Urothelium cell line (cell line): ENCODE measurements at regions not wholly inside any gene's neighbourhood (a gene's known extent, or its start where the extent isn't known, plus 50 kb on each side); places are given as distances from the start of the nearest gene placed in this dataset.

ENCODE experiments used
- DNase-seq: peaks from one replicate; pipeline ENCODE4 v3.0.0; 2011; ENCODE audit warnings: low spot score, mixed read lengths
- FAIRE-seq: peaks from 2 replicates; lab custom pipeline; 2011; peaks lifted over from hg19 to GRCh38; lab: Jason Lieb, UNC

- DNase-seq = no peak
- FAIRE-seq = no peak
Measured at GRCh38 chr4:11002961-11003360, 318.4 kb upstream of the CLNK start.

- FAIRE-seq (no peak), DNase-seq (no peak)
Measured at GRCh38 chr4:10998846-10999245, 314.3 kb upstream of the CLNK start.

DNA sequence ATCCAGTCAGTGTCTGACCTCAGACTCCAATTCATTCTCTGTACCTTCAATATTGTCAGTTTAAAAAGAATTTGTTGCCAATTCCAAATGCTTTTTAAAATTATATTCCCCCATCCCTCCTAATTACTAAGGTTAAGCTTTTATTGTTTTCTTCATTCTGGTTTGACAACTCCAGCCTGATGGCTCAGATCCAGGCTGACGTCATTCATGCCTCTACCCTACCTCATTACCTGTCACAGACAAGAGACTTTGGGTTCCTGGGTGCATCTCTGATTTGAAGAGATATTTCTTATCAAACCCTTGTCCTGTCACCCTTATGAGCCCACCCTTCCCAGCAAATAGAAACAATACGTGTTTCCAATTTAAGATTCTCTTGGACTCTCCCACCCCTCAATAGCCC is 300.2 kb upstream of the CLNK start:
- FAIRE-seq (no peak), DNase-seq (no peak)

- FAIRE-seq (no peak), DNase-seq (no peak)
Measured at GRCh38 chr4:10983885-10984640, 299.5 kb upstream of the CLNK start.

- no peak for FAIRE-seq
- DNase-seq = no peak
Measured at GRCh38 chr4:10983268-10983667, 298.7 kb upstream of the CLNK start.

DNA sequence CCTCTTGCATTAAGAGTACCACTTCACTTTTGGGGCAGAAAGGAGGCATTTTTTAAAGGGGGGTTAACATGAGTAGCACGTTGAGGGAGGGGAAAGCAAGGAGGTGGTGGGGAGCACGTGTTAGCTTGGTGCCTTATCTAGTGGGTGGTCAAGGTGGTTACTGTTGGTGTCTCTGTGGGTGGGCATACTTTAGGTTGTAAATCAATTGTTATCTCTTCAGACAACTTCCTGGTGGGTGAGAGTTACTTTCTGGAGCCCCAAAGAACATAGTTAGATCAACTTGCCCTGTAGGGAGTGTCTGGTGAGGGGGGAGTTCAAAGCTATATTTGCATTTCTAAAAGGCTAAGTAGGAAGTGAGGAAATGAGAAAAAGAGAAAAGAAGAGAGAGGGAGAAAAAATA is 297.7 kb upstream of the CLNK start:
- DNase-seq (no peak), FAIRE-seq (no peak)

GRCh38 chr4:10981576-10981975 is 297.0 kb upstream of the CLNK start:
- FAIRE-seq (no peak), DNase-seq (no peak)

DNA sequence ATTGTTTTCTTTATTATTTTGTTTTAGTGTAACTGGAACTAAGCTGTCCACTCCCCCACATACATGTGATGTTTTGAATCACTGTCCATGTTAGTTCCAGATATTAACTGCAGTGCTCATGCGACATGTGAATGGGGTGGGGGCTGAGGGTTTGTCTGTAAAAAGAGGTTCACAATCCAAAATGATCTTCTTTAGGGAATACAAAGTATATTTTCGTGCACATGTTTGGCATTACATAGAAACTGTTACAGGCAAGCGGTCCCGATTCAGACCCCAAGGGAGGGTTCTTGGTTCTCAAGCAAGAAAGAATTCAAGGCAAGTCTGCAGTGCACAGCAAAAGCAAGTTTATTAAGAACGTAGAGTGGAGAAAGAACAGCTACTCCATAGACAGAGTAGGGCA is 296.5 kb upstream of the CLNK start:
- no peak for DNase-seq
- no peak for FAIRE-seq

GRCh38 chr4:10979032-10979431 is 294.5 kb upstream of the CLNK start:
- DNase-seq (no peak), FAIRE-seq (no peak)

DNA sequence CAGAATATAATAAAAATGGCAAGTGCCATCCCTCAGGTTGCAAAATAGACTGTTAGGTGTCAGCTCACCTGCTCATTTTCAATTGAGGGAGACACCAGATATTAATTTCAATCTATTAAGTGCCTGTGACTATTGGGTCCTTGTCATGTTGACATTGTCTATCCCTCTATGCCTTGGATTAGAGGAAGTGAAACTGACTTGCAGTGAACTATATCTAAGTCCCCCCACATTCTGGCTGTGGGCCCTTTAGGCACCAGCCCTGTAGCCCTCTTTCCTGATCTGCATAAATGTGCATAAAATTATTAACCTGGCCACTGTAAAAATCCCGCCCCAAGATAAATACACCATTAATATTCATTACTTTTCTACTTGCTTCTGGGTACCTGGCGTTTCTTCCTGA is 293.0 kb upstream of the CLNK start:
- FAIRE-seq (no peak), DNase-seq (no peak)

DNA sequence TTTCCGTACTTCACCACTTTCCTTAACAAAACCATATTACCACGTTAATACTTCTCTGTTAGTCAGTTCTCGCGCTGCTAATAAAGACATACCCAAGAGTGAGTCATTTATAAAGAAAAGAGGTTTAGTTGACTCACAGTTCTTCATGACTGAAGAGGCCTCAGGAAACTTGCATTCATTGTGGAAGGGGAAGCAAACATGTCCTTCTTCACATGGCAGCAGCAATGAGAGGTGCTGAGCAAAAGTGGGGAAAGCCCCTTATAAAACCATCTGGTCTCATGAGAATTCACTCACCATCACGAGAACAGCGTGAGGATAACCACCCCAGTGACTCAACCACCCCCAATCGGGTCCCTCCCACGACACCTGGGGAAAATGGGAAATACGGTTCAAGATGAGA is 289.8 kb upstream of the CLNK start:
- no peak for DNase-seq
- FAIRE-seq = no peak

GRCh38 chr4:10973686-10974085 is 289.1 kb upstream of the CLNK start:
- DNase-seq (no peak), FAIRE-seq (no peak)

DNA sequence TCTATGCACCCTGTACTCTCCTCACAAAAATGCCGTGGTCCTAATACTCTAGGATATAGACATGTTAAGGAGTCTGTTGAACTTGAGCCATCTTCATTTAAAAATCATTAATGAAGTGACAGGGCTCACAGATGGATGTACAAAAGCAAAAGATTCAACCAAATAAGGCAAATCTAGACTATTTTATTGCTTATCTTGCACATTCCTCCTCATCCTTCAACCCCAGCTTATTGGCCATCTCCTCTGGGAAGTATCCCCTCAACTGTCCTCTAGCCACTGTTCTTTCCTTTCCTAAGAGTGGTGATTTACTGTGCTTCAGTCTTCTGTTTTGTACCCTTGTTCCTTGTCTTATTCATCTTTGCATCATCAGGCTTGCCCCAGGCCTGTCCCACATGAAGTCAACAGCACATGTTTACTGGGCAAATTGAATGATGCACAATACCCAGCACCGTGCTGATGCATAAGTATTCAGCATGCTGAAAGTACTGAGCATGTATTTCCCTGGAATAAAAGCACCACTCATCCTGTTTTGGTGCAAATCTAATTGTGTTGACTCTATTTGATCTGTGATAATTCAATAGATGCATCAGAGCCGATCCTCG is 287.3 kb upstream of the CLNK start:
- FAIRE-seq (no peak), DNase-seq (no peak)

DNA sequence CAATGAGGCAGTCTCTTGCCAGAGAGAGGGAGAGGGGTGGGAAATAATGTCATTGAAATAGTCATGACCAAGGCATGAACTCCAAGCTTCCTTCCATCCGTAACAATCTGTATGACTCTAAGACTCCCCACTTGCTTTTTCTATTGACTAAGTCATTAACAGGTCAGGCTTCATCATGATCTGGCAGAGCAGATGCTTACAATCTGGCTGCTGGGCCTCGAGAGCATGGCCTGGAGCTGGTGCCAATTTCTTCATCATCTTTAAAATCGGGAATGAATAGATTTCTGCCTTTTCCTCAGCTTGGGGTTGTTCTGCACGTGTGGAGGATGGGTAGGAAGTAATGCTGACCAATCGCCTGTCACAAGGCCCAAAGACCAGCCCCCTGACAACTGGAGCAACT is 280.6 kb upstream of the CLNK start:
- DNase-seq (no peak), FAIRE-seq (no peak)

- FAIRE-seq = no peak
Measured at GRCh38 chr4:10963958-10964703, 279.6 kb upstream of the CLNK start.

GRCh38 chr4:10963241-10963640 is 278.7 kb upstream of the CLNK start:
- DNase-seq (no peak), FAIRE-seq (no peak)

More at GRCh38 chr4:10963958-10964703, 279.6 kb upstream of the CLNK start:
- DNase-seq = no peak

- no peak for FAIRE-seq
- DNase-seq = no peak
Measured at GRCh38 chr4:10962246-10962645, 277.7 kb upstream of the CLNK start.

GRCh38 chr4:10960389-10960788 is 275.8 kb upstream of the CLNK start:
- no peak for DNase-seq
- no peak for FAIRE-seq

DNA sequence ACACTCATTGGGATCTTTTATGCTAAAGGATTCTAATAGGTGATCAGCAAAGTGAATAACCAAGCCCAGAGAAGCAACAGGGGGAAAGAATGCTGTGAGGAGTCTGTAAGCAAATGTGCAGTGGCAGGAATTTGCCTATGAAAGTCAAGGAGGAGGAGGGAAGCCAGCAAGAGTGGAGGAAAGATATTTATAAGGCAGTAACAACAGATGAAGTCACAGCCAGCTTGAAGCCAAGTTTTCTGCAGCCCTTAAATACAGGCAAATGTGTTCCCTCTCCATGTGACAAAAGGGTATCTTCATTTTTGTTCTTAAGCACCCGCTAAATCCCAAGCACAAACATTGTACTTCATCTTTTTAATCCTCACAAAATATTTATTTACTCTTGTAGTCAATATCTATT is 275.0 kb upstream of the CLNK start:
- no peak for FAIRE-seq

DNA sequence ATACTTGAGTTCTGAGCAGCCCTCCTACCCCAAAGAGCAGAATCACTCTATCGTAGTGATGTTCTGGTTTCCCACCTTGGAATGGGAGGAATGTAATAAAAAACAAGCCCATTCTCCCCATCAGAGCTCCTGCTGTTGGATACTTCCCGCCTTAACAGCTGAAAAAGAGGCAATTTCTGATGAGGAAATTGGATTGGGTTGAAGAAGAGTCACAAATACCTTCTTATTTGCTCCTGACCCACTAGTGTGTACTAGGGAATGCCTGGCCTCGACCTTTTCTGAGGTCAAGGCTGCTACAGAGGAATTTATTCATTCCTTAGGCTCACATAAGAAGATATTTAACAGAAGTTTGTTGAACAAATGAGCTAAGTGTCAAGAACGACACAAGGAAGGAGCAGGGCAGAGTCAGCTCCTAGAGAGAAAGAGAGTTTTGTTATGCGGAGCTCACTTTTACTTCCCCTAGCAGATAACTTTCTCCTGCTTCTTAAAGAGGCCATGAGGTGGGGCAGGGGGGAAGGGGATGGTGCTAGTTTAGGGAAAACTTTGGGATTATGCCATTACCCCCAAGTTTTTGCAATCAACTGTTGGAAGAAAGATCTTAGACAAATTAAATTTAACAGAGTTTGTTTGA is 273.8 kb upstream of the CLNK start:
- DNase-seq (no peak), FAIRE-seq (no peak)

More for the DNA sequence above, 275.0 kb upstream of the CLNK start:
- DNase-seq = no peak

DNA sequence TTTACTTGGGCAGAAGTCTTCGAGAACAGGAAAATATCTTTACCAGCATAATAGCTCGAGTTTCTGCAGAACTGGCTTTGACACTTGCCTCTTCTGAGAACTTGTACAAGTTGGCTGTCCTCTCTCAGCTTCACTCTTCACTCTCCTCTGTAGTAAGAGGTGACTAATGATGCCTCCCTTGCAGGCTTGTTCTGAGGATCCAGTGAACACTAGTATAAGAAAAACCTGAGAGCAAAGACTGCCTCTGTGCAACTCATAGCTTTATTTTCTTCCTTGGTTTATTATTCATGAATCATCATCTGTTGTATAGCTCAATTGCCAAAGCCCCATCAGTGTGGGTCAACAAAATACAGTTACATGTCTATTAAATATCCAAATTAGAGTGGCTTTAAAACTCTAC is 266.7 kb upstream of the CLNK start:
- DNase-seq = no peak
- no peak for FAIRE-seq
